ENCODE measurements at regions not wholly inside any gene's neighbourhood (a gene's known extent, or its start where the extent isn't known, plus 50 kb on each side); places are given as distances from the start of the nearest gene placed in this dataset.

DNA sequence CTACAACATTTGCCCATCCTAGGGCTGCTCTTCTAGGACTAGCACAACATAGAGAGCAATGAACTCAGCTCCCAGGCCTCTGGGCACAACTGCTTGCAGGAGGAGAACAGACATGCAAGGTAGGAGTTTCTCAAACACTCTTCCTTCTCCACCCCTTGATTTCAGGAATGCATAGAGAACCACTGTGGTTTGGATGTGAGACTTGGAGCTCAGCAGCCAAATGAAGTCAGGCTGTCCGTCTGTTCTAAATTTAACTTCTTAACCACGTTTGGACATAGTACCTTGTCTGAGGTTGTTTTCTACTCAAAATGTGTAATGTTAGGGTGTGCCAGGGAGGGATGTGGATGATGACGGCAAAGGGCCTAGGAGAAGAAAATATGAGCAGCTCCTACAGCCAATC is 515.1 kb upstream of the TNC start:
- TF ChIP-seq, protein P1, sequence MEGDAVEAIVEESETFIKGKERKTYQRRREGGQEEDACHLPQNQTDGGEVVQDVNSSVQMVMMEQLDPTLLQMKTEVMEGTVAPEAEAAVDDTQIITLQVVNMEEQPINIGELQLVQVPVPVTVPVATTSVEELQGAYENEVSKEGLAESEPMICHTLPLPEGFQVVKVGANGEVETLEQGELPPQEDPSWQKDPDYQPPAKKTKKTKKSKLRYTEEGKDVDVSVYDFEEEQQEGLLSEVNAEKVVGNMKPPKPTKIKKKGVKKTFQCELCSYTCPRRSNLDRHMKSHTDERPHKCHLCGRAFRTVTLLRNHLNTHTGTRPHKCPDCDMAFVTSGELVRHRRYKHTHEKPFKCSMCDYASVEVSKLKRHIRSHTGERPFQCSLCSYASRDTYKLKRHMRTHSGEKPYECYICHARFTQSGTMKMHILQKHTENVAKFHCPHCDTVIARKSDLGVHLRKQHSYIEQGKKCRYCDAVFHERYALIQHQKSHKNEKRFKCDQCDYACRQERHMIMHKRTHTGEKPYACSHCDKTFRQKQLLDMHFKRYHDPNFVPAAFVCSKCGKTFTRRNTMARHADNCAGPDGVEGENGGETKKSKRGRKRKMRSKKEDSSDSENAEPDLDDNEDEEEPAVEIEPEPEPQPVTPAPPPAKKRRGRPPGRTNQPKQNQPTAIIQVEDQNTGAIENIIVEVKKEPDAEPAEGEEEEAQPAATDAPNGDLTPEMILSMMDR (IDR thresholded peaks at IDR 0.05) = no peak
- TF ChIP-seq POLR2AphosphoS5 (IDR thresholded peaks at IDR 0.05) = no peak

All from prostate gland (tissue), 2 donors.